ENCODE measurements at regions not wholly inside any gene's neighbourhood (a gene's known extent, or its start where the extent isn't known, plus 50 kb on each side); places are given as distances from the start of the nearest gene placed in this dataset.

- TF ChIP-seq CTCF (IDR thresholded peaks at IDR 0.05; ENCODE audit: low read depth, low read length): no peak
- no peak for DNase-seq (ENCODE audit: extremely low read depth, low read depth)
Observed at GRCh38 chr10:44640429-44640828, 255.5 kb upstream of the CXCL12 start.

- no peak for TF ChIP-seq CTCF (IDR thresholded peaks at IDR 0.05; ENCODE audit: low read depth, low read length)
- DNase-seq (ENCODE audit: extremely low read depth, low read depth): no peak
Observed at GRCh38 chr10:44647473-44647872, 262.6 kb upstream of the CXCL12 start.

- TF ChIP-seq CTCF (IDR thresholded peaks at IDR 0.05; ENCODE audit: low read depth, low read length): no peak
- DNase-seq (ENCODE audit: extremely low read depth, low read depth): peak; percentile 74
Observed at GRCh38 chr10:44647877-44648542, 263.1 kb upstream of the CXCL12 start.

GRCh38 chr10:44650691-44651661 is 260.2 kb upstream of the TMEM72 start:
- no peak for DNase-seq (ENCODE audit: extremely low read depth, low read depth)
- TF ChIP-seq CTCF (IDR thresholded peaks at IDR 0.05; ENCODE audit: low read depth, low read length): no peak

GRCh38 chr10:44651834-44652233 is 259.3 kb upstream of the TMEM72 start:
- peak; percentile 15; the same call in 1 of the 2 replicates for TF ChIP-seq CTCF (IDR thresholded peaks at IDR 0.05; ENCODE audit: low read depth, low read length)
- no peak for DNase-seq (ENCODE audit: extremely low read depth, low read depth)

GRCh38 chr10:44659320-44659719 is 251.8 kb upstream of the TMEM72 start:
- no peak for TF ChIP-seq CTCF (IDR thresholded peaks at IDR 0.05; ENCODE audit: low read depth, low read length)
- no peak for DNase-seq (ENCODE audit: extremely low read depth, low read depth)

- DNase-seq (ENCODE audit: extremely low read depth, low read depth): no peak
- TF ChIP-seq CTCF (IDR thresholded peaks at IDR 0.05; ENCODE audit: low read depth, low read length): no peak
Observed at GRCh38 chr10:44660271-44660670, 250.9 kb upstream of the TMEM72 start.
